ENCODE measurements at regions not wholly inside any gene's neighbourhood (a gene's known extent, or its start where the extent isn't known, plus 50 kb on each side); places are given as distances from the start of the nearest gene placed in this dataset.

- TF ChIP-seq THRA (CRISPR knock-in tag; IDR thresholded peaks at IDR 0.05; ENCODE audit: borderline replicate concordance) (0 out of 2 replicates have a peak, but pooled peaks have one; percentile 43), ZNF883 (CRISPR knock-in tag; IDR thresholded peaks at IDR 0.05; ENCODE audit: not compliant biosample characterization) (no peak), ZNF841 (CRISPR knock-in tag; IDR thresholded peaks at IDR 0.05; ENCODE audit: borderline replicate concordance) (no peak), MXD4 (CRISPR knock-in tag; IDR thresholded peaks at IDR 0.05) (0 out of 2 replicates have a peak, but pooled peaks have one; percentile 30), CEBPG (CRISPR knock-in tag; IDR thresholded peaks at IDR 0.05) (peak; percentile 66), IRF9 (CRISPR knock-in tag; IDR thresholded peaks at IDR 0.05; ENCODE audit: borderline replicate concordance) (no peak), EHMT2 (IDR thresholded peaks at IDR 0.05; ENCODE audit: borderline replicate concordance, low read depth, low read length) (no peak), ZNF616 (CRISPR knock-in tag; IDR thresholded peaks at IDR 0.05; ENCODE audit: low read depth) (no peak), ZNF782 (CRISPR knock-in tag; IDR thresholded peaks at IDR 0.05; ENCODE audit: borderline replicate concordance) (no peak), DMAP1 (CRISPR knock-in tag; IDR thresholded peaks at IDR 0.05) (no peak), KAT2B (IDR thresholded peaks at IDR 0.05; ENCODE audit: borderline replicate concordance, low read depth, low read length) (no peak), TEAD3 (CRISPR knock-in tag; optimal IDR thresholded peaks at IDR 0.05; ENCODE audit: borderline replicate concordance) (peak; percentile 53), ZNF460 (CRISPR knock-in tag; IDR thresholded peaks at IDR 0.05; ENCODE audit: borderline replicate concordance) (no peak), ATRX (CRISPR knock-in tag; IDR thresholded peaks at IDR 0.05; ENCODE audit: borderline replicate concordance) (no peak), ZNF24 (IDR thresholded peaks at IDR 0.05) (no peak), RFXANK (CRISPR knock-in tag; IDR thresholded peaks at IDR 0.05) (no peak), ZNF362 (CRISPR knock-in tag; IDR thresholded peaks at IDR 0.05; ENCODE audit: borderline replicate concordance) (peak; percentile 39; the same call in 1 of the 2 replicates), ZNF792 (CRISPR knock-in tag; IDR thresholded peaks at IDR 0.05) (no peak), HDAC1 (CRISPR knock-in tag; IDR thresholded peaks at IDR 0.05) (0 out of 2 replicates have a peak, but pooled peaks have one; percentile 43), ZNF777 (CRISPR knock-in tag; IDR thresholded peaks at IDR 0.05) (no peak), ZNF768 (CRISPR knock-in tag; IDR thresholded peaks at IDR 0.05) (no peak), MYNN (CRISPR knock-in tag; IDR thresholded peaks at IDR 0.05; ENCODE audit: low read depth) (no peak)
- TF ChIP-seq, protein P1, sequence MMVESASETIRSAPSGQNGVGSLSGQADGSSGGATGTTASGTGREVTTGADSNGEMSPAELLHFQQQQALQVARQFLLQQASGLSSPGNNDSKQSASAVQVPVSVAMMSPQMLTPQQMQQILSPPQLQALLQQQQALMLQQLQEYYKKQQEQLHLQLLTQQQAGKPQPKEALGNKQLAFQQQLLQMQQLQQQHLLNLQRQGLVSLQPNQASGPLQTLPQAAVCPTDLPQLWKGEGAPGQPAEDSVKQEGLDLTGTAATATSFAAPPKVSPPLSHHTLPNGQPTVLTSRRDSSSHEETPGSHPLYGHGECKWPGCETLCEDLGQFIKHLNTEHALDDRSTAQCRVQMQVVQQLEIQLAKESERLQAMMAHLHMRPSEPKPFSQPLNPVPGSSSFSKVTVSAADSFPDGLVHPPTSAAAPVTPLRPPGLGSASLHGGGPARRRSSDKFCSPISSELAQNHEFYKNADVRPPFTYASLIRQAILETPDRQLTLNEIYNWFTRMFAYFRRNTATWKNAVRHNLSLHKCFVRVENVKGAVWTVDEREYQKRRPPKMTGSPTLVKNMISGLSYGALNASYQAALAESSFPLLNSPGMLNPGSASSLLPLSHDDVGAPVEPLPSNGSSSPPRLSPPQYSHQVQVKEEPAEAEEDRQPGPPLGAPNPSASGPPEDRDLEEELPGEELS (CRISPR knock-in tag; IDR thresholded peaks at IDR 0.05): peak; percentile 40; the same call in 1 of the 2 replicates
- TF ChIP-seq, protein P2, sequence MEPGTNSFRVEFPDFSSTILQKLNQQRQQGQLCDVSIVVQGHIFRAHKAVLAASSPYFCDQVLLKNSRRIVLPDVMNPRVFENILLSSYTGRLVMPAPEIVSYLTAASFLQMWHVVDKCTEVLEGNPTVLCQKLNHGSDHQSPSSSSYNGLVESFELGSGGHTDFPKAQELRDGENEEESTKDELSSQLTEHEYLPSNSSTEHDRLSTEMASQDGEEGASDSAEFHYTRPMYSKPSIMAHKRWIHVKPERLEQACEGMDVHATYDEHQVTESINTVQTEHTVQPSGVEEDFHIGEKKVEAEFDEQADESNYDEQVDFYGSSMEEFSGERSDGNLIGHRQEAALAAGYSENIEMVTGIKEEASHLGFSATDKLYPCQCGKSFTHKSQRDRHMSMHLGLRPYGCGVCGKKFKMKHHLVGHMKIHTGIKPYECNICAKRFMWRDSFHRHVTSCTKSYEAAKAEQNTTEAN (CRISPR knock-in tag; conservative IDR thresholded peaks at IDR 0.05): no peak
Measured at GRCh38 chr9:86406366-86406765, 52.2 kb upstream of the TUT7 start (continued).

All from HepG2 (cell line).